Osteoblast (primary cell): ENCODE measurements at regions not wholly inside any gene's neighbourhood (a gene's known extent, or its start where the extent isn't known, plus 50 kb on each side); places are given as distances from the start of the nearest gene placed in this dataset.

Experiments
- DNase-seq: peaks from one replicate; pipeline ENCODE4 v3.0.0; 2011; ENCODE audit warnings: low spot score, mixed read lengths; ENCODE audit not compliant: insufficient read length; ENCODE audit errors: missing footprints
- H2AFZ ChIP-seq: 2 replicates; pipeline ENCODE4 v1.6.0; 2011; ENCODE audit warnings: mild to moderate bottlenecking, low read length
- H3K27ac ChIP-seq: 2 replicates; pipeline ENCODE4 v1.5.1; 2011; ENCODE audit warnings: mild to moderate bottlenecking, low read depth, low read length, moderate library complexity
- H3K27me3 ChIP-seq: 2 replicates; pipeline ENCODE4 v1.6.0; 2012; ENCODE audit warnings: mild to moderate bottlenecking, control low read depth, inconsistent platforms, low read length, moderate library complexity; ENCODE audit not compliant: insufficient read depth
- H3K36me3 ChIP-seq: 2 replicates; pipeline ENCODE4 v1.5.1; 2011; ENCODE audit warnings: mild to moderate bottlenecking, low read length, control low read depth, moderate library complexity; ENCODE audit not compliant: insufficient read depth
- H3K4me1 ChIP-seq: 2 replicates; pipeline ENCODE4 v1.5.1; 2011; ENCODE audit warnings: mild to moderate bottlenecking, low read length, control low read depth, moderate library complexity; ENCODE audit not compliant: insufficient read depth
- H3K4me2 ChIP-seq: 2 replicates; pipeline ENCODE4 v1.6.0; 2011; ENCODE audit warnings: mild to moderate bottlenecking, low read length; ENCODE audit not compliant: insufficient read depth
- H3K4me3 ChIP-seq: fragments of 200-600 bp; sonication (generic); 3 replicates; pipeline ENCODE4 v1.5.1; 2012; ENCODE audit warnings: mild to moderate bottlenecking, low read length, inconsistent platforms; ENCODE audit not compliant: insufficient read depth
- H3K79me2 ChIP-seq: 2 replicates; pipeline ENCODE4 v1.6.0; 2012; ENCODE audit warnings: mild to moderate bottlenecking, low read length, control low read depth, inconsistent platforms; ENCODE audit not compliant: insufficient read depth
- H3K9me3 ChIP-seq: 2 replicates; pipeline ENCODE4 v1.5.1; 2011; ENCODE audit warnings: low read depth, low read length, control low read depth
- H4K20me1 ChIP-seq: 2 replicates; pipeline ENCODE4 v1.6.0; 2012; ENCODE audit warnings: mild to moderate bottlenecking, low read length, control low read depth; ENCODE audit not compliant: insufficient read depth
- CTCF ChIP-seq: IDR thresholded peaks from 2 replicates; pipeline ENCODE4 v1.5.1; 2011; ENCODE audit warnings: mild to moderate bottlenecking, low read depth, low read length, moderate library complexity; ENCODE audit errors: extremely low read depth

GRCh38 chr12:42807251-42807650 is 217.7 kb upstream of the PRICKLE1 start:
- no peak for DNase-seq
- Histone ChIP-seq H2AFZ (no peak overlapping the region), H3K4me1 (peaks cover 20% of the 10 kb centered on the region), H3K4me3 (no peak overlapping the region), H3K79me2 (no peaks in the 10 kb centered on the region), H3K36me3 (no peaks in the 10 kb centered on the region), H4K20me1 (no peaks in the 10 kb centered on the region), H3K27ac (no peak overlapping the region), H3K27me3 (no peaks in the 10 kb centered on the region), H3K4me2 (no peak overlapping the region), H3K9me3 (no peaks in the 10 kb centered on the region)
- TF ChIP-seq CTCF = no peak

DNA sequence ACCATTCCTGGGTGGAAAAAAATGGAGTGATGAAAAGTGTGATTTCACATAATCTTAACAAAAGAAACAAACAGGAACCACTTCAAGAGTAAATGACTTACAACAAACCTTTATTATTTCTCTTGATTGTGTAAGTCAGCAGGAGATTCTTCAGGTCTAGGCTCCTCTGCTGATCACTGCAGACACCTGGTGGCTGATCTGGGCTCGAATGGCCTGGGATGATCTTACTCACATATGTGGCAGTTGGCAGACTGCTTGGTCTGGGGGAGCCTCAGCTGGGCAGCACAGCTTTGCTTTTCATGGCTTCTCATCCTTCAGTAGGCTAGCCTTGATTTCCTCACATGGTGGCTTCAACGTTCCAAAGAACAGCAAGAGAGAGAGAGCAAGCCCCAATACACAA is 215.4 kb upstream of the PRICKLE1 start:
- Histone ChIP-seq H4K20me1 (no peaks in the 10 kb centered on the region), H3K36me3 (no peaks in the 10 kb centered on the region), H2AFZ (no peak overlapping the region), H3K4me1 (peaks cover 13% of the 10 kb centered on the region), H3K27me3 (no peaks in the 10 kb centered on the region), H3K79me2 (no peaks in the 10 kb centered on the region), H3K27ac (no peak overlapping the region), H3K9me3 (no peaks in the 10 kb centered on the region), H3K4me3 (no peak overlapping the region), H3K4me2 (no peak overlapping the region)
- TF ChIP-seq CTCF = no peak
- DNase-seq = no peak

GRCh38 chr12:42802785-42803189 is 213.2 kb upstream of the PRICKLE1 start:
- H3K4me1 ChIP-seq = peaks cover 18% of the 10 kb centered on the region
- H3K79me2 ChIP-seq = no peaks in the 10 kb centered on the region
- H3K27me3 ChIP-seq = no peaks in the 10 kb centered on the region
- peak overlapping the region; percentile 15 for H3K4me2 ChIP-seq
- no peak overlapping the region for H2AFZ ChIP-seq
- H3K27ac ChIP-seq = no peak overlapping the region
- no peak for DNase-seq
- no peaks in the 10 kb centered on the region for H4K20me1 ChIP-seq
- no peak for TF ChIP-seq CTCF
- H3K9me3 ChIP-seq = no peaks in the 10 kb centered on the region
- H3K36me3 ChIP-seq = no peaks in the 10 kb centered on the region
- no peak overlapping the region for H3K4me3 ChIP-seq

GRCh38 chr12:42801271-42801670 is 211.7 kb upstream of the PRICKLE1 start:
- no peak overlapping the region for H3K4me2 ChIP-seq
- no peaks in the 10 kb centered on the region for H3K27me3 ChIP-seq
- peaks cover 18% of the 10 kb centered on the region for H3K4me1 ChIP-seq
- no peak overlapping the region for H2AFZ ChIP-seq
- no peaks in the 10 kb centered on the region for H3K79me2 ChIP-seq
- no peaks in the 10 kb centered on the region for H4K20me1 ChIP-seq
- no peak for DNase-seq
- no peaks in the 10 kb centered on the region for H3K9me3 ChIP-seq
- no peak overlapping the region for H3K4me3 ChIP-seq
- TF ChIP-seq CTCF = no peak
- no peaks in the 10 kb centered on the region for H3K36me3 ChIP-seq
- H3K27ac ChIP-seq = no peak overlapping the region
